Panc1 (cell line): ENCODE measurements at regions not wholly inside any gene's neighbourhood (a gene's known extent, or its start where the extent isn't known, plus 50 kb on each side); places are given as distances from the start of the nearest gene placed in this dataset.
A peak's percentile ranks its signal among the peaks of the same experiment; 100 is the strongest.

ENCODE experiments used
- ATAC-seq: fragments of 200-7000 bp; cut with Tn5 transposase; 2 replicates; pipeline ENCODE4 v1.9.1; 2020; ENCODE audit warnings: mild to moderate bottlenecking, moderate library complexity
- BruUV-seq: library from RNA; stranded (reverse); fragments of 400-500 nt; replicated peaks from 2 replicates; lab custom pipeline; 2021; lab: Mats Ljungman, UMichigan
- CTCF ChIA-PET: fragments of 300-600 bp; sonication (Branson Sonifier 250); formaldehyde crosslinking; loops from one replicate; lab custom pipeline; 2022; ENCODE audit warnings: antibody characterized with exemption; lab: Charles Lee
- POLR2A ChIA-PET: fragments of 300-600 bp; sonication (Branson Sonifier 250); formaldehyde crosslinking; loops from one replicate; lab custom pipeline; 2022; ENCODE audit warnings: antibody characterized with exemption; lab: Charles Lee
- DNase-seq: peaks from one replicate; pipeline ENCODE4 v3.0.0-alpha.2; 2010; ENCODE audit warnings: low read depth, low spot score
- H3K27ac ChIP-seq: 2 replicates; pipeline ENCODE4 v1.5.1; 2011; ENCODE audit warnings: mild to moderate bottlenecking, low read length, inconsistent platforms
- H3K27me3 ChIP-seq: fragments of 200-500 bp; sonication (Bioruptor generic); 2 replicates; pipeline ENCODE4 v1.6.0; 2014; ENCODE audit warnings: low read length, inconsistent platforms; ENCODE audit not compliant: control insufficient read depth, insufficient read depth
- H3K36me3 ChIP-seq: fragments of 200-500 bp; sonication (Bioruptor generic); 2 replicates; pipeline ENCODE4 v1.5.1; 2014; ENCODE audit warnings: inconsistent platforms, mild to moderate bottlenecking, low read length, moderate library complexity; ENCODE audit not compliant: control insufficient read depth, insufficient read depth
- H3K4me1 ChIP-seq: 2 replicates; pipeline ENCODE4 v1.5.1; 2011; ENCODE audit warnings: inconsistent platforms, mild to moderate bottlenecking, low read length, moderate library complexity; ENCODE audit not compliant: control insufficient read depth, insufficient read depth
- H3K4me3 ChIP-seq, 2 experiments: 2 replicates each; pipeline ENCODE4 v1.5.1; 2011 to 2012; ENCODE audit warnings: low read depth in 2 of 2, low read length in 2 of 2, mild to moderate bottlenecking in 2 of 2, inconsistent platforms in 1 of 2, moderate library complexity in 1 of 2
- H3K9me3 ChIP-seq: fragments of 200-500 bp; sonication (Bioruptor generic); 2 replicates; pipeline ENCODE4 v1.5.1; 2014; ENCODE audit warnings: low read depth, mild to moderate bottlenecking, inconsistent platforms, low read length, moderate library complexity; ENCODE audit not compliant: control insufficient read depth, insufficient read depth
- POLR2AphosphoS5 ChIP-seq: IDR thresholded peaks from 2 replicates; pipeline ENCODE4 v1.6.1; 2012; ENCODE audit warnings: mild to moderate bottlenecking, low read depth, low read length, moderate library complexity
- SIN3A ChIP-seq: IDR thresholded peaks from 2 replicates; pipeline ENCODE4 v1.6.1; 2012; ENCODE audit warnings: low read depth, mild to moderate bottlenecking, low read length, moderate library complexity, borderline replicate concordance; ENCODE audit not compliant: insufficient read depth
- TCF7L2 ChIP-seq: IDR thresholded peaks from 2 replicates; pipeline ENCODE4 v1.6.1; 2011; ENCODE audit warnings: mild to moderate bottlenecking, low read depth, low read length, inconsistent platforms
- in situ Hi-C: cut with HindIII; loops from 2 replicates; pipeline ENCODE4 v1.10.0; 2016; ENCODE audit warnings: low sequenced_read_pairs, low pct_unique_long_range_greater_than_20kb
- intact Hi-C: fragments of 100-400 bp; cut with micrococcal nuclease; formaldehyde crosslinking; loops from one replicate; pipeline ENCODE4 v1.10.0; 2022; ENCODE audit not compliant: unreplicated experiment
- TF ChIP-seq, protein P1 (sequence below), 2 experiments: IDR thresholded peaks; 2 replicates each; pipeline ENCODE4 v1.6.1; 2011 to 2012; ENCODE audit warnings: low read depth in 2 of 2, control low read depth in 1 of 2, low read length in 1 of 2, mild to moderate bottlenecking in 1 of 2, moderate library complexity in 1 of 2; ENCODE audit not compliant: insufficient read depth in 1 of 2
- TF ChIP-seq, protein P2 (sequence below): fragments of 450-650 bp; IDR thresholded peaks from 2 replicates; pipeline ENCODE4 v1.5.1; 2017; ENCODE audit warnings: mild to moderate bottlenecking

DNA sequence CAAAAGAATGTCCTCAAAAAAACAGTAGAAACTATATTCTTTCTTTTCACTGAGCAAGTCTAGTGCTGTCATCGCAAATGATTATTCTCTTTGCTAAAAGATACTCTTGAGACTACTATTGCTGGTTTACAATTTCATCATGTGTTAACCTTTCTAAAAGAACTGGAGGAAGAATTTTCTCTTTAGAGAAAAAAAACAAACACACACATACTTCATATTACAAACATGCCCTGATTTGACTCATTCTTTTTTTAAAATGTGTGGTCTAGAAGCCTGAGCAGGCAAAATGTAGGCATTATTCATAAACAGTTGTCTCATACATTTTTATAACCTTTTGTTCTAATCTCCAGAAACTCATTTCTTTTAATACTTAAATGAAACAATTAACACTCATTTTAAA, 60.6 kb upstream of the FAT4 start:
- TF ChIP-seq POLR2AphosphoS5 (no peak), SIN3A (no peak), TCF7L2 (no peak)
- TF ChIP-seq, protein P1, sequence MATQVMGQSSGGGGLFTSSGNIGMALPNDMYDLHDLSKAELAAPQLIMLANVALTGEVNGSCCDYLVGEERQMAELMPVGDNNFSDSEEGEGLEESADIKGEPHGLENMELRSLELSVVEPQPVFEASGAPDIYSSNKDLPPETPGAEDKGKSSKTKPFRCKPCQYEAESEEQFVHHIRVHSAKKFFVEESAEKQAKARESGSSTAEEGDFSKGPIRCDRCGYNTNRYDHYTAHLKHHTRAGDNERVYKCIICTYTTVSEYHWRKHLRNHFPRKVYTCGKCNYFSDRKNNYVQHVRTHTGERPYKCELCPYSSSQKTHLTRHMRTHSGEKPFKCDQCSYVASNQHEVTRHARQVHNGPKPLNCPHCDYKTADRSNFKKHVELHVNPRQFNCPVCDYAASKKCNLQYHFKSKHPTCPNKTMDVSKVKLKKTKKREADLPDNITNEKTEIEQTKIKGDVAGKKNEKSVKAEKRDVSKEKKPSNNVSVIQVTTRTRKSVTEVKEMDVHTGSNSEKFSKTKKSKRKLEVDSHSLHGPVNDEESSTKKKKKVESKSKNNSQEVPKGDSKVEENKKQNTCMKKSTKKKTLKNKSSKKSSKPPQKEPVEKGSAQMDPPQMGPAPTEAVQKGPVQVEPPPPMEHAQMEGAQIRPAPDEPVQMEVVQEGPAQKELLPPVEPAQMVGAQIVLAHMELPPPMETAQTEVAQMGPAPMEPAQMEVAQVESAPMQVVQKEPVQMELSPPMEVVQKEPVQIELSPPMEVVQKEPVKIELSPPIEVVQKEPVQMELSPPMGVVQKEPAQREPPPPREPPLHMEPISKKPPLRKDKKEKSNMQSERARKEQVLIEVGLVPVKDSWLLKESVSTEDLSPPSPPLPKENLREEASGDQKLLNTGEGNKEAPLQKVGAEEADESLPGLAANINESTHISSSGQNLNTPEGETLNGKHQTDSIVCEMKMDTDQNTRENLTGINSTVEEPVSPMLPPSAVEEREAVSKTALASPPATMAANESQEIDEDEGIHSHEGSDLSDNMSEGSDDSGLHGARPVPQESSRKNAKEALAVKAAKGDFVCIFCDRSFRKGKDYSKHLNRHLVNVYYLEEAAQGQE (IDR thresholded peaks at IDR 0.05; ENCODE audit: insufficient read depth in 1 of 2, low read depth in 2 of 2, low read length in 1 of 2): no peak
- TF ChIP-seq, protein P2, sequence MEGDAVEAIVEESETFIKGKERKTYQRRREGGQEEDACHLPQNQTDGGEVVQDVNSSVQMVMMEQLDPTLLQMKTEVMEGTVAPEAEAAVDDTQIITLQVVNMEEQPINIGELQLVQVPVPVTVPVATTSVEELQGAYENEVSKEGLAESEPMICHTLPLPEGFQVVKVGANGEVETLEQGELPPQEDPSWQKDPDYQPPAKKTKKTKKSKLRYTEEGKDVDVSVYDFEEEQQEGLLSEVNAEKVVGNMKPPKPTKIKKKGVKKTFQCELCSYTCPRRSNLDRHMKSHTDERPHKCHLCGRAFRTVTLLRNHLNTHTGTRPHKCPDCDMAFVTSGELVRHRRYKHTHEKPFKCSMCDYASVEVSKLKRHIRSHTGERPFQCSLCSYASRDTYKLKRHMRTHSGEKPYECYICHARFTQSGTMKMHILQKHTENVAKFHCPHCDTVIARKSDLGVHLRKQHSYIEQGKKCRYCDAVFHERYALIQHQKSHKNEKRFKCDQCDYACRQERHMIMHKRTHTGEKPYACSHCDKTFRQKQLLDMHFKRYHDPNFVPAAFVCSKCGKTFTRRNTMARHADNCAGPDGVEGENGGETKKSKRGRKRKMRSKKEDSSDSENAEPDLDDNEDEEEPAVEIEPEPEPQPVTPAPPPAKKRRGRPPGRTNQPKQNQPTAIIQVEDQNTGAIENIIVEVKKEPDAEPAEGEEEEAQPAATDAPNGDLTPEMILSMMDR: no peak
- DNase-seq (no peak), ATAC-seq (no peak)
- ChIA-PET CTCF (no interaction called here), POLR2A (no interaction called here)
- H3K27ac ChIP-seq: no peak overlapping the region
- intact Hi-C loops (no loop called here), in situ Hi-C loops (no loop called here)
- no peak overlapping the region for H3K4me3 ChIP-seq
- H3K27me3 ChIP-seq: no peaks in the 10 kb centered on the region
- no peaks in the 10 kb centered on the region for H3K4me1 ChIP-seq
- H3K36me3 ChIP-seq: no peaks in the 10 kb centered on the region
- BruUV-seq: no TSS peak
- no peaks in the 10 kb centered on the region for H3K9me3 ChIP-seq

DNA sequence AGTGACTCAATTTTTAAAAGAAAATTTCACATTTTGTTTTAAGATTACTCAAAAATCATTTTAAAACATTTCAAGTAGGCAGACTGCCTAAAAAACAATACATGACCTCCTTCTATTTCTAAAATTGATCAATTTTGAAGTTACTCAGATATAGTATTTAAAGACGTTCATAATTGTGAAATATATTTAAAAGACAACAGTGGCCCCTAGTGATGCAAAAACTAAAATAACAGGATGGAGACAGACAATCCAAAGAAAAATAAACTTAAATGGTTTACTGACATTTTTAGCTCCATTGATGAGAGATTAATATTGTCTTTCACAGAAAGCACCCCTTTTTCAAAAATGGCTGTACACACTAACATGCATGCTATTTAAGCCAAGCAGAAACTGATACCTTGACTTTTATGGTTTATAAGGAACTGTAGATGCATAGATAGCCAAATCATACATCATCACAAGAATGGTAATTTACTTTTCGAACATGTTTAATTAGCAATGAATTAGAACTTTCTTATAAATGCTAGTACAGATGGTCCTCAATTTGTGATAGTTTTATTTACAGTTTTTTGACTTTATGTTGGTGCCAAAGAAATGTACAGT, 69.8 kb upstream of the FAT4 start:
- POLR2A ChIA-PET: no interaction called here
- CTCF ChIA-PET: no interaction called here
- H3K36me3 ChIP-seq: no peaks in the 10 kb centered on the region
- H3K27ac ChIP-seq: no peak overlapping the region
- in situ Hi-C loops (no loop called here), intact Hi-C loops (loop anchor here (5.0 kb wide), 1 partner anchor 913 kb away; no protein-coding TSS in a partner anchor)
- no peaks in the 10 kb centered on the region for H3K9me3 ChIP-seq
- BruUV-seq: no TSS peak
- ATAC-seq (no peak), DNase-seq (no peak)
- TF ChIP-seq, protein P2: peak; percentile 18; the same call in 1 of the 2 replicates
- TF ChIP-seq, protein P1 (IDR thresholded peaks at IDR 0.05; ENCODE audit: insufficient read depth in 1 of 2, low read depth in 2 of 2, low read length in 1 of 2): no peak
- H3K4me3 ChIP-seq: no peak overlapping the region
- H3K4me1 ChIP-seq: no peaks in the 10 kb centered on the region
- H3K27me3 ChIP-seq: no peaks in the 10 kb centered on the region
